Dermis microvascular lymphatic vessel endothelial cell (primary cell): ENCODE measurements at regions not wholly inside any gene's neighbourhood (a gene's known extent, or its start where the extent isn't known, plus 50 kb on each side); places are given as distances from the start of the nearest gene placed in this dataset.
"Not testable (repeated sequence)": the region's sequence is repeated elsewhere in the genome, so short reads cannot be mapped to it uniquely, and the experiment has no call there.

Experiments
- DNase-seq, 2 donors: peaks; one replicate each; pipeline versions ENCODE4 v3.0.0 to v3.0.0-alpha.2; 2010; ENCODE audit warnings: low read depth in 2 of 2

- DNase-seq, result no peak
These were observed 900.5 kb upstream of the CRIM1 start for GRCh38 chr2:35454966-35455638.

GRCh38 chr2:35447821-35448220, 907.8 kb upstream of the CRIM1 start:
- DNase-seq, result no peak

- DNase-seq, result no peak
These were observed 908.4 kb upstream of the CRIM1 start for GRCh38 chr2:35447215-35447614.

GRCh38 chr2:35443087-35443486, 912.5 kb upstream of the CRIM1 start:
- no peak for DNase-seq

GRCh38 chr2:35441575-35441974, 914.0 kb upstream of the CRIM1 start:
- DNase-seq, result not testable (repeated sequence)

GRCh38 chr2:35440308-35440707, 915.3 kb upstream of the CRIM1 start:
- not testable (repeated sequence) for DNase-seq

- not testable (repeated sequence) for DNase-seq
These were observed 918.7 kb upstream of the CRIM1 start for GRCh38 chr2:35436893-35437292.

GRCh38 chr2:35428548-35428947, 927.0 kb upstream of the CRIM1 start:
- DNase-seq, result peak; percentile 5 to 41

- DNase-seq, result no peak
These were observed 934.1 kb upstream of the CRIM1 start for GRCh38 chr2:35421485-35421884.

- DNase-seq, result no peak
These were observed 938.3 kb upstream of the CRIM1 start for GRCh38 chr2:35417293-35417692.

GRCh38 chr2:35416391-35417140, 939.0 kb upstream of the CRIM1 start:
- DNase-seq, result no peak

GRCh38 chr2:35415942-35416341, 939.6 kb upstream of the CRIM1 start:
- no peak for DNase-seq

GRCh38 chr2:35415282-35415681, 940.3 kb upstream of the CRIM1 start:
- DNase-seq, result no peak

GRCh38 chr2:35410431-35411061, 945.0 kb upstream of the CRIM1 start:
- peak; percentile 33 to 62 for DNase-seq

- no peak for DNase-seq
These were observed 945.8 kb upstream of the CRIM1 start for GRCh38 chr2:35409762-35410161.

GRCh38 chr2:35408320-35408719, 947.3 kb upstream of the CRIM1 start:
- no peak for DNase-seq

GRCh38 chr2:35391736-35392442, 963.7 kb upstream of the CRIM1 start:
- no peak for DNase-seq

GRCh38 chr2:35378791-35379190, 976.8 kb upstream of the CRIM1 start:
- no peak for DNase-seq

GRCh38 chr2:35374845-35375244, 980.7 kb upstream of the CRIM1 start:
- DNase-seq, result no peak

- peak in 1 of 2 donors; percentile 1 for DNase-seq
These were observed 989.7 kb upstream of the CRIM1 start for GRCh38 chr2:35365859-35366258.

GRCh38 chr2:35356332-35356731, 999.2 kb upstream of the CRIM1 start:
- DNase-seq, result no peak

GRCh38 chr2:35355056-35355455, 1000.5 kb upstream of the CRIM1 start:
- no peak for DNase-seq
